ENCODE measurements at regions not wholly inside any gene's neighbourhood (a gene's known extent, or its start where the extent isn't known, plus 50 kb on each side); places are given as distances from the start of the nearest gene placed in this dataset.
"Not testable (repeated sequence)": the region's sequence is repeated elsewhere in the genome, so short reads cannot be mapped to it uniquely, and the experiment has no call there.

- H3K4me3 ChIP-seq (ENCODE audit: low read depth, low read length) = no peak overlapping the region
- TF ChIP-seq CTCF (IDR thresholded peaks at IDR 0.05; ENCODE audit: low read depth, low read length) = no peak
- in situ Hi-C loops (cut with HindIII; ENCODE audit: low sequenced_read_pairs) = no loop called here
- no peak for DNase-seq (ENCODE audit: low read depth, low spot score)
These were observed 718.5 kb upstream of the ANO3 start for GRCh38 chr11:25613451-25613850.

GRCh38 chr11:25613865-25614264 is 718.1 kb upstream of the ANO3 start:
- no peak for TF ChIP-seq CTCF (IDR thresholded peaks at IDR 0.05; ENCODE audit: low read depth, low read length)
- in situ Hi-C loops (cut with HindIII; ENCODE audit: low sequenced_read_pairs) = no loop called here
- no peak for DNase-seq (ENCODE audit: low read depth, low spot score)
- no peak overlapping the region for H3K4me3 ChIP-seq (ENCODE audit: low read depth, low read length)

DNA sequence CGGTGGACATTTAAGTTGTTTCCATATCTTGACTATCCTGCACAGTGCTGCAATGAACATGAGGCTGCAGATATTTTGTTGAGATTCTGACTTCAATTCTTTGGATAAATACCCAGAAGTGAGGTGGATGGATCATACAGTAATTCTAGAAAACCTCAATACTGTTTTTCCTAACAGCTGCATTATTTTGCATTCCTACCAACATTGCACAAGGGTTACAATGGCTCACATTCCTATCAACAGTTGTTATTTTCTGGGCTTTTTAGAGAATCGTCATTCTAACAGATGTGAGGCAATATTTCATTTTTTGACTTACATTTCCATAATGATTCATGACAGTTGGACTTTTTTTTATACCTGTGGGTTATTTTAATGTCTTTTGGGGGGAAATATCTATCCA is 716.9 kb upstream of the ANO3 start:
- no peak for DNase-seq (ENCODE audit: low read depth, low spot score)

DNA sequence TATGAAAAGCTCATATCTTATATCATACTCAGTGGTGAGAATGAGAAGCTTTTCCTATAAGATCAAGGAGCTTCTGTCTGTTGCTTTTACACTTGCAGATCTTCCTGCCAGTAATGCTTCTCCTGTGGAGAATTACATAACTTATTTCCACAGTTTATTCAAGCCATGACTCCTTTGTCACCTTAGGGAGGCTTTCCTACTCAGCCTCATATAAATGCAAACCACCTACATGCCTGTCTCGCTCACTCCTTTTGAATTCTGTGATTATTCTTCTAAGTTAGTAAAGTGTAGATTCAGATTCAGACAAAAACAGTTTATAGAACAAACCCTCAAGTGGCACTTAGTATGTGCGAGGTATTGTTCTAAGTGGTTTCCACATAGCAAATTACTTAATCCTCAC is 716.1 kb upstream of the ANO3 start:
- no peak for TF ChIP-seq CTCF (IDR thresholded peaks at IDR 0.05; ENCODE audit: low read depth, low read length)
- in situ Hi-C loops (cut with HindIII; ENCODE audit: low sequenced_read_pairs) = no loop called here
- DNase-seq (ENCODE audit: low read depth, low spot score) = no peak

More for the DNA sequence above, 716.9 kb upstream of the ANO3 start:
- in situ Hi-C loops (cut with HindIII; ENCODE audit: low sequenced_read_pairs) = no loop called here
- no peak for TF ChIP-seq CTCF (IDR thresholded peaks at IDR 0.05; ENCODE audit: low read depth, low read length)
- H3K4me3 ChIP-seq (ENCODE audit: low read depth, low read length) = no peak overlapping the region

GRCh38 chr11:25625094-25625493 is 706.8 kb upstream of the ANO3 start:
- in situ Hi-C loops (cut with HindIII; ENCODE audit: low sequenced_read_pairs) = no loop called here
- no peak for DNase-seq (ENCODE audit: low read depth, low spot score)
- TF ChIP-seq CTCF (IDR thresholded peaks at IDR 0.05; ENCODE audit: low read depth, low read length) = no peak
- no peak overlapping the region for H3K4me3 ChIP-seq (ENCODE audit: low read depth, low read length)

More for the DNA sequence above, 716.1 kb upstream of the ANO3 start:
- H3K4me3 ChIP-seq (ENCODE audit: low read depth, low read length) = no peak overlapping the region

GRCh38 chr11:25628030-25628429 is 703.9 kb upstream of the ANO3 start:
- in situ Hi-C loops (cut with HindIII; ENCODE audit: low sequenced_read_pairs) = no loop called here
- no peak for DNase-seq (ENCODE audit: low read depth, low spot score)
- H3K4me3 ChIP-seq (ENCODE audit: low read depth, low read length) = no peak overlapping the region
- TF ChIP-seq CTCF (IDR thresholded peaks at IDR 0.05; ENCODE audit: low read depth, low read length) = no peak

DNA sequence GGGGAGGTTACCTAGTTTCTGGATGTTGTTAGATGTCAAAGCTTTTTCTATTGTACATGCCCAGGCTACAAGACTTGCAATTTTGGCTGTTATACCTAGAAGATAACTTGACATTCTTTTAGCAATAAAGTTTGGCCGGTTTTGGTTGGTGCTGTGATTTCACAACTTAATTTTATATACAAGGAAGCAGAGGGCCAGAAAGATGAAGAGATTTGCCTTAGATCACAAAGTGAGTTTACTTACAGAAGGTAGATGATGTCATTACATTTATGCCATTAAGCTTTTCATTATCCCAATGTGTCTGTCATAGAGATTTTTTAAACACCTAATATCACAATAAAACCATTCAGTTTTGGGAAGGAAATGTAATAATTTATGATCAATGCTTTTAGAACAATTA is 698.7 kb upstream of the ANO3 start:
- in situ Hi-C loops (cut with HindIII; ENCODE audit: low sequenced_read_pairs) = no loop called here

DNA sequence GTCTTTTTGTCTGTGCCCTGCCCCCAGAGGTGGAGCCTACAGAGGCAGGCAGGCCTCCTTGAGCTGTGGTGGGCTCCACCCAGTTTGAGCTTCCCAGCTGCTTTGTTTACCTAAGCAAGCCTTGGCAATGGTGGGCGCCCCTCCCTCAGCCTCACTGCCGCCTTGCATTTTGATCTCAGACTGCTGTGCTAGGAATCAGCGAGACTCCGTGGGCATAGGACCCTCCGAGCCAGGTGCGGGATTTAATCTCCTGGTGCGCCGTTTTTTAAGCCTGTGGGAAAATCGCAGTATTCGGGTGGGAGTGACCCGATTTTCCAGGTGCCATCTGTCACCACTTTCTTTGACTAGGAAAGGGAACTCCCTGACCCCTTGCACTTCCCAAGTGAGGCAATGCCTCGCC is 682.7 kb upstream of the ANO3 start:
- DNase-seq (ENCODE audit: low read depth, low spot score); in situ Hi-C loops (cut with HindIII; ENCODE audit: low sequenced_read_pairs); H3K4me3 ChIP-seq (ENCODE audit: low read depth, low read length): not testable (repeated sequence)

More for the DNA sequence above, 698.7 kb upstream of the ANO3 start:
- no peak for TF ChIP-seq CTCF (IDR thresholded peaks at IDR 0.05; ENCODE audit: low read depth, low read length)
- H3K4me3 ChIP-seq (ENCODE audit: low read depth, low read length) = no peak overlapping the region
- DNase-seq (ENCODE audit: low read depth, low spot score) = no peak

Measured in astrocyte of the spinal cord (primary cell).